Thyroid gland (tissue), 4 donors: ENCODE measurements at regions not wholly inside any gene's neighbourhood (a gene's known extent, or its start where the extent isn't known, plus 50 kb on each side); places are given as distances from the start of the nearest gene placed in this dataset.

Source experiments
- DNase-seq, 2 donors: peaks; one replicate each; pipeline ENCODE4 v3.0.0-alpha.2; 2019
- H3K27ac ChIP-seq, 3 donors: fragments of 200-600 bp; sonication (generic); 1 replicate in 2 of 3; 2 replicates in 1 of 3; pipeline ENCODE4 v1.5.1; 2016 to 2019; ENCODE audit warnings: mild to moderate bottlenecking in 1 of 3, moderate library complexity in 1 of 3
- H3K27me3 ChIP-seq: fragments of 200-600 bp; sonication (generic); one replicate; pipeline ENCODE4 v1.5.1; 2019
- H3K36me3 ChIP-seq, 2 donors: fragments of 200-600 bp; sonication (generic); one replicate each; pipeline ENCODE4 v1.5.1; 2016 to 2019
- H3K4me1 ChIP-seq, 2 donors: fragments of 200-600 bp; sonication (generic); one replicate each; pipeline ENCODE4 v1.5.1; 2017 to 2019
- H3K4me3 ChIP-seq, 3 donors: fragments of 200-600 bp; sonication (generic); replicated peaks in 1 of 3; 1 replicate in 2 of 3; 2 replicates in 1 of 3; pipeline ENCODE4 v1.5.1; 2016; ENCODE audit warnings: mild to moderate bottlenecking in 1 of 3
- H3K9me3 ChIP-seq: fragments of 200-600 bp; sonication (generic); one replicate; pipeline ENCODE4 v1.5.1; 2017
- POLR2A ChIP-seq, 2 donors: fragments of 450-650 bp; IDR thresholded peaks; one replicate each; pipeline ENCODE4 v1.6.1; 2017; ENCODE audit warnings: antibody characterized with exemption in 2 of 2, mild to moderate bottlenecking in 2 of 2, moderate library complexity in 1 of 2
- WGBS, 2 donors: methylation state at CpG; one replicate each; pipeline ENCODE4 v1.1.5; 2017; 5-methylcytosine and 5-hydroxymethylcytosine counted together
- intact Hi-C: fragments of 100-400 bp; cut with DNase I; formaldehyde crosslinking; loops from one replicate; pipeline ENCODE4 v1.15.1; 2023
- TF ChIP-seq, protein P1 (sequence below), 6 experiments: fragments of 200-600 bp in 3 of 6; fragments of 450-650 bp in 3 of 6; sonication (generic) in 3 of 6; IDR thresholded peaks; one replicate each; pipeline ENCODE4 v1.5.1; 2016 to 2019; ENCODE audit warnings: antibody characterized with exemption in 6 of 6, mild to moderate bottlenecking in 2 of 6, inconsistent platforms in 1 of 6, moderate library complexity in 1 of 6

DNA sequence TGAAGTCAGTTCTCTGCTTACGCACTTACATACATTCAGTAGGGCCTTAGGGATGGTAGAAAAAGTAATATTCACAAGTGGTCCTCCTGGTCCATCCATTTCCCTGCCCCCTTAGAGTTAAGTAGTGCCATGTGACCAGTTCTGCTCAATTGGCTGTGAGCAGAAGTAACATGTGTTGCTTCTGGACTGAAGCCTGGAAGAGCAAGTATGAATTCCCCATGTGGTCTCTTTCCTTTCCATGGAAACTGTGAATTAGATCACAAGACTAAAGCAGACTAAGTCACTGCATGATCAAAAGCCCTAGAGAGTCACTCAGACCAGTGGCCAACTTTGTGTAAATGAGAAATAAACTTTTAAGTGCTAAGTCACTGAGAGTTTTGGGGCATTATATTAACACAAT, 341.7 kb upstream of the CADM1 start:
- Histone ChIP-seq H3K27ac (no peak overlapping the region), H3K27me3 (no peaks in the 10 kb centered on the region), H3K9me3 (no peaks in the 10 kb centered on the region), H3K4me3 (no peak overlapping the region), H3K4me1 (no peaks in the 10 kb centered on the region), H3K36me3 (no peaks in the 10 kb centered on the region)
- intact Hi-C loops = no loop called here
- 100% methylated on average over 1 of the region's 1 CpG for WGBS, 2 donors
- no peak for TF ChIP-seq POLR2A (IDR thresholded peaks at IDR 0.05)
- TF ChIP-seq, protein P1, sequence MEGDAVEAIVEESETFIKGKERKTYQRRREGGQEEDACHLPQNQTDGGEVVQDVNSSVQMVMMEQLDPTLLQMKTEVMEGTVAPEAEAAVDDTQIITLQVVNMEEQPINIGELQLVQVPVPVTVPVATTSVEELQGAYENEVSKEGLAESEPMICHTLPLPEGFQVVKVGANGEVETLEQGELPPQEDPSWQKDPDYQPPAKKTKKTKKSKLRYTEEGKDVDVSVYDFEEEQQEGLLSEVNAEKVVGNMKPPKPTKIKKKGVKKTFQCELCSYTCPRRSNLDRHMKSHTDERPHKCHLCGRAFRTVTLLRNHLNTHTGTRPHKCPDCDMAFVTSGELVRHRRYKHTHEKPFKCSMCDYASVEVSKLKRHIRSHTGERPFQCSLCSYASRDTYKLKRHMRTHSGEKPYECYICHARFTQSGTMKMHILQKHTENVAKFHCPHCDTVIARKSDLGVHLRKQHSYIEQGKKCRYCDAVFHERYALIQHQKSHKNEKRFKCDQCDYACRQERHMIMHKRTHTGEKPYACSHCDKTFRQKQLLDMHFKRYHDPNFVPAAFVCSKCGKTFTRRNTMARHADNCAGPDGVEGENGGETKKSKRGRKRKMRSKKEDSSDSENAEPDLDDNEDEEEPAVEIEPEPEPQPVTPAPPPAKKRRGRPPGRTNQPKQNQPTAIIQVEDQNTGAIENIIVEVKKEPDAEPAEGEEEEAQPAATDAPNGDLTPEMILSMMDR (IDR thresholded peaks at IDR 0.05) = no peak
- no peak for DNase-seq

DNA sequence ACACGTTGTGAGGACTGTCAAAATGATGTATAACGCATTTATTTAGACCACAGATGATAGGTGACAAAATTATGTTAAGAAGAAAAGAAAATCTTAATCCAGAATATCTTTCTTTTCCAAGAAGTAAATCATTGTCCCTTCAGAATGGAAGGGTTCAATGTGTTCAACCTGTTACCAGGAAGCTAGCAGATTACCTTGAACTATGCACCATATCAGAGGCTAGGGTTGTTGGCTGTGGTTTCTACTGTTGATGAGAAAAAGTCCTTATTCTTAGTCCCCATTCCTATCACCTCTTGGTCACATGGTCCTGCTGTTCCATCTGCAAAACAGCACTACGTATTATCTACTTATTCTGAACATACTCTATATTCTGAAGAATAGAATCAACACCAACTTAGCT, 339.5 kb upstream of the CADM1 start:
- no peaks in the 10 kb centered on the region for H3K9me3 ChIP-seq
- no peaks in the 10 kb centered on the region for H3K4me1 ChIP-seq
- no peak overlapping the region for H3K27ac ChIP-seq
- H3K27me3 ChIP-seq = no peaks in the 10 kb centered on the region
- intact Hi-C loops = no loop called here
- TF ChIP-seq, protein P1 (IDR thresholded peaks at IDR 0.05) = no peak
- TF ChIP-seq POLR2A (IDR thresholded peaks at IDR 0.05) = no peak
- 80 to 85% methylated on average over 3 of the region's 3 CpGs for WGBS, 2 donors
- no peak for DNase-seq
- no peaks in the 10 kb centered on the region for H3K36me3 ChIP-seq
- H3K4me3 ChIP-seq = no peak overlapping the region

DNA sequence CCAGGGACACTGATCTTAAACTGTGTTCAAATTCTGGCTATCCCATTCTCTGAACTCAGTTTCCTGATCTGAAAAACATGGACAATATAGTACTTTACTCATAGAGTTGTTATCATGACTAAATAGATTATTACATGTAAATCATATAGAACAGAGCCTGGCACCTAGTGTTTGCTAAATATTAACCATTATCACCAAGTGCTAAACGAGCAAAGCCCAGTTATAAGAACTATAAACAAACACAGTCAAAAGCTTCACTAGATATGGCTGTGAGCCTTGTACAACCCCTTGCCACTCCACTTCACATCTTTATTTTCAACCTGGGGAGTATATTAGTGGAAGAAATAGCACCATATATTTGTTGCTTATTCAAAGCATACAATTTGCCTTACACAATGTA, 338.9 kb upstream of the CADM1 start:
- Histone ChIP-seq H3K4me1 (no peaks in the 10 kb centered on the region), H3K36me3 (no peaks in the 10 kb centered on the region), H3K27me3 (no peaks in the 10 kb centered on the region), H3K4me3 (no peak overlapping the region), H3K27ac (no peak overlapping the region), H3K9me3 (no peaks in the 10 kb centered on the region)
- TF ChIP-seq, protein P1 (IDR thresholded peaks at IDR 0.05) = no peak
- no peak for DNase-seq
- intact Hi-C loops = no loop called here
- 86 to 90% methylated on average over 1 of the region's 1 CpG for WGBS, 2 donors

DNA sequence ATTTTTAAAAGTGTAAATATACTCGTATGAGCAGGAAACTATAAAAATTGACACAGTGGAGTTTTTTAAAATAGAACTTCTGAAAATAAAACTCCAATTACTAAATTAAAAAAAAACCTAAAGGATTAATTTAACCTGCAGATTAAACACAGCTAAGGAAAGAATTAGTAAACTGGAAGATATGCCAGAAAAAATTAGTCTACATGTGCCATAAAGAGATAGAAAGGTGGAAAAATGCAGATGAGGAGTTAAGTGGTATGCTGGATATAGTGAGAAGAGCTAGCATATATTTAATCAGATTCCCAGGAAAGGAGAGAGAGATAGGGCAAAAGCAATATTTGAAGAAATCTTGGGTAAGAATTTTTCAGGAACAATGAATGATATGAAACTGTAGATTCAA, 315.8 kb upstream of the CADM1 start:
- no peak overlapping the region for H3K27ac ChIP-seq
- H3K4me1 ChIP-seq = no peaks in the 10 kb centered on the region
- 89 to 94% methylated on average over 1 of the region's 1 CpG for WGBS, 2 donors
- no peak overlapping the region for H3K4me3 ChIP-seq
- no peaks in the 10 kb centered on the region for H3K36me3 ChIP-seq
- no peak for TF ChIP-seq POLR2A (IDR thresholded peaks at IDR 0.05)
- TF ChIP-seq, protein P1 (IDR thresholded peaks at IDR 0.05) = no peak
- H3K9me3 ChIP-seq = no peaks in the 10 kb centered on the region
- intact Hi-C loops = no loop called here
- no peak for DNase-seq
- H3K27me3 ChIP-seq = no peaks in the 10 kb centered on the region

DNA sequence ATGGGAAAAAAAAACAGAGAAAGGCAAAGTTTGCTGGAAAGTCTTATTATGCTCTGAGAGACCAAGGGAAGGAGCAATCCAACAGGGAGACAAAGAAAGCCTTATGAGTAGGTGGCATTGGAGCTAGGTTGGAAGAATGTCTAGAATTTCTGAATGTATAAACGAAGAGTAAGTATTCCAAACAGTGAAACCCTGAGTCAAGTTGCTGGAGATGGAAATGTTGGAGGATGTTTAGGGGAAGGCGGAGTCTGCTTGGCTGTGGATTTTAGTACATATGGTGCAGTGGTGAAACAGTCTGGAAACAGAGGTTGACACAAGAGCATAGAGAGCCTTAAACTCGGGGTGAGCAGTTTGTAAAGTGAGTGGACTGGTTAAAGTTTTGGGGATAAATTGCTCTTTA, 314.8 kb upstream of the CADM1 start:
- no peaks in the 10 kb centered on the region for H3K9me3 ChIP-seq
- H3K36me3 ChIP-seq = no peaks in the 10 kb centered on the region
- H3K4me3 ChIP-seq = no peak overlapping the region
- intact Hi-C loops = no loop called here
- no peak for DNase-seq
- H3K27me3 ChIP-seq = no peaks in the 10 kb centered on the region
- no peak overlapping the region for H3K27ac ChIP-seq
- TF ChIP-seq, protein P1 (IDR thresholded peaks at IDR 0.05) = no peak
- TF ChIP-seq POLR2A (IDR thresholded peaks at IDR 0.05) = no peak
- 87 to 90% methylated on average over 3 of the region's 3 CpGs for WGBS, 2 donors
- H3K4me1 ChIP-seq = no peaks in the 10 kb centered on the region
